Activated naive CD4-positive, alpha-beta T cell treated with anti-CD3 and anti-CD28 coated beads for 36 hours (primary cell): ENCODE measurements at regions not wholly inside any gene's neighbourhood (a gene's known extent, or its start where the extent isn't known, plus 50 kb on each side); places are given as distances from the start of the nearest gene placed in this dataset.

Source experiments
- CTCF ChIA-PET: fragments of 350-600 bp; sonication (Branson Sonifier 250); formaldehyde crosslinking; loops from one replicate; lab custom pipeline; 2021; ENCODE audit warnings: antibody characterized with exemption; lab: Charles Lee
- DNase-seq: peaks from one replicate; pipeline ENCODE4 v3.0.0-alpha.2; 2020
- H3K27ac Mint-ChIP-seq: one replicate; pipeline ENCODE4 v1.8.0; 2021; ENCODE audit warnings: mild to moderate bottlenecking, mixed read lengths
- H3K27me3 Mint-ChIP-seq: one replicate; pipeline ENCODE4 v1.8.0; 2021; ENCODE audit warnings: low read depth, mixed read lengths
- H3K36me3 Mint-ChIP-seq: one replicate; pipeline ENCODE4 v1.8.0; 2021; ENCODE audit warnings: low read depth, mixed read lengths
- H3K4me1 Mint-ChIP-seq: one replicate; pipeline ENCODE4 v1.8.0; 2021; ENCODE audit warnings: low read depth, mixed read lengths
- H3K4me3 Mint-ChIP-seq: one replicate; pipeline ENCODE4 v1.8.0; 2021; ENCODE audit warnings: mild to moderate bottlenecking, moderate library complexity, mixed read lengths
- H3K9me3 Mint-ChIP-seq: one replicate; pipeline ENCODE4 v1.8.0; 2021; ENCODE audit warnings: mixed read lengths
- intact Hi-C: fragments of 100-400 bp; cut with micrococcal nuclease; formaldehyde crosslinking; loops from one replicate; pipeline ENCODE4 v1.15.1; 2023

GRCh38 chr6:168158213-168158979, 79.4 kb upstream of the FRMD1 start:
- H3K4me3 Mint-ChIP-seq: no peak overlapping the region
- no peak for DNase-seq
- H3K36me3 Mint-ChIP-seq: no peaks in the 10 kb centered on the region
- intact Hi-C loops: loop anchor here (10.0 kb wide), 2 partner anchors 206 to 726 kb away; no protein-coding TSS in a partner anchor
- H3K27me3 Mint-ChIP-seq: peaks cover 26% of the 10 kb centered on the region
- no peak overlapping the region for H3K27ac Mint-ChIP-seq
- H3K9me3 Mint-ChIP-seq: no peaks in the 10 kb centered on the region
- H3K4me1 Mint-ChIP-seq: peaks cover 2% of the 10 kb centered on the region
- CTCF ChIA-PET: no interaction called here

- DNase-seq: peak; percentile 14
- H3K4me3 Mint-ChIP-seq: no peak overlapping the region
- no peaks in the 10 kb centered on the region for H3K36me3 Mint-ChIP-seq
- CTCF ChIA-PET: no interaction called here
- intact Hi-C loops: loop anchor here (10.0 kb wide), 2 partner anchors 207 to 727 kb away; no protein-coding TSS in a partner anchor
- H3K4me1 Mint-ChIP-seq: peaks cover 2% of the 10 kb centered on the region
- peak overlapping the region; percentile 50 for H3K27ac Mint-ChIP-seq
- no peaks in the 10 kb centered on the region for H3K9me3 Mint-ChIP-seq
- H3K27me3 Mint-ChIP-seq: peaks cover 30% of the 10 kb centered on the region
Measured at GRCh38 chr6:168157272-168158212, 78.5 kb upstream of the FRMD1 start.

- intact Hi-C loops: loop anchor here (10.0 kb wide), 2 partner anchors 208 to 728 kb away; no protein-coding TSS in a partner anchor
- Mint-ChIP-seq H3K4me3 (no peak overlapping the region), H3K27ac (no peak overlapping the region), H3K27me3 (peaks cover 31% of the 10 kb centered on the region), H3K4me1 (peaks cover 2% of the 10 kb centered on the region), H3K9me3 (no peaks in the 10 kb centered on the region), H3K36me3 (no peaks in the 10 kb centered on the region)
- CTCF ChIA-PET: no interaction called here
- no peak for DNase-seq
Measured at GRCh38 chr6:168156742-168157265, 77.8 kb upstream of the FRMD1 start.

GRCh38 chr6:168155821-168156741, 77.1 kb upstream of the FRMD1 start:
- Mint-ChIP-seq H3K4me1 (peaks cover 2% of the 10 kb centered on the region), H3K4me3 (no peak overlapping the region), H3K9me3 (no peaks in the 10 kb centered on the region), H3K36me3 (no peaks in the 10 kb centered on the region), H3K27ac (no peak overlapping the region), H3K27me3 (peaks cover 31% of the 10 kb centered on the region)
- no peak for DNase-seq
- intact Hi-C loops: loop anchor here (10.0 kb wide), 2 partner anchors 209 to 729 kb away; no protein-coding TSS in a partner anchor
- CTCF ChIA-PET: no interaction called here

GRCh38 chr6:168155193-168155592, 76.2 kb upstream of the FRMD1 start:
- Mint-ChIP-seq H3K27ac (no peak overlapping the region), H3K36me3 (no peaks in the 10 kb centered on the region), H3K9me3 (no peaks in the 10 kb centered on the region), H3K4me1 (peaks cover 2% of the 10 kb centered on the region), H3K27me3 (peaks cover 36% of the 10 kb centered on the region), H3K4me3 (no peak overlapping the region)
- intact Hi-C loops: loop anchor here (10.0 kb wide), 2 partner anchors 210 to 730 kb away; no protein-coding TSS in a partner anchor
- CTCF ChIA-PET: no interaction called here
- no peak for DNase-seq

GRCh38 chr6:168154263-168154917, 75.4 kb upstream of the FRMD1 start:
- CTCF ChIA-PET: interaction anchor here (0.7 kb wide), 1 partner anchor 340 kb away, joined by 3 read pairs; no protein-coding TSS in a partner anchor
- H3K4me3 Mint-ChIP-seq: no peak overlapping the region
- no peak overlapping the region for H3K27ac Mint-ChIP-seq
- DNase-seq: no peak
- H3K4me1 Mint-ChIP-seq: peaks cover 2% of the 10 kb centered on the region
- intact Hi-C loops: loop anchor here (10.0 kb wide), 2 partner anchors 210 to 730 kb away; no protein-coding TSS in a partner anchor
- peaks cover 40% of the 10 kb centered on the region for H3K27me3 Mint-ChIP-seq
- no peaks in the 10 kb centered on the region for H3K9me3 Mint-ChIP-seq
- H3K36me3 Mint-ChIP-seq: no peaks in the 10 kb centered on the region

GRCh38 chr6:168153553-168153952, 74.5 kb upstream of the FRMD1 start:
- Mint-ChIP-seq H3K4me3 (no peak overlapping the region), H3K36me3 (no peaks in the 10 kb centered on the region), H3K27me3 (peaks cover 43% of the 10 kb centered on the region), H3K4me1 (peaks cover 2% of the 10 kb centered on the region), H3K27ac (no peak overlapping the region), H3K9me3 (no peaks in the 10 kb centered on the region)
- intact Hi-C loops: loop anchor here (10.0 kb wide), 2 partner anchors 211 to 731 kb away; no protein-coding TSS in a partner anchor
- CTCF ChIA-PET: interaction anchor here (0.7 kb wide), 1 partner anchor 340 kb away, joined by 3 read pairs; no protein-coding TSS in a partner anchor
- DNase-seq: no peak

- no peak for DNase-seq
- no peaks in the 10 kb centered on the region for H3K9me3 Mint-ChIP-seq
- no peaks in the 10 kb centered on the region for H3K36me3 Mint-ChIP-seq
- H3K27me3 Mint-ChIP-seq: peaks cover 43% of the 10 kb centered on the region
- H3K27ac Mint-ChIP-seq: no peak overlapping the region
- intact Hi-C loops: loop anchor here (10.0 kb wide), 2 partner anchors 212 to 732 kb away; no protein-coding TSS in a partner anchor
- H3K4me1 Mint-ChIP-seq: peaks cover 2% of the 10 kb centered on the region
- CTCF ChIA-PET: no interaction called here
- no peak overlapping the region for H3K4me3 Mint-ChIP-seq
Measured at GRCh38 chr6:168152980-168153379, 74.0 kb upstream of the FRMD1 start.

GRCh38 chr6:168152306-168152963, 73.4 kb upstream of the FRMD1 start:
- CTCF ChIA-PET: no interaction called here
- Mint-ChIP-seq H3K27me3 (peaks cover 38% of the 10 kb centered on the region), H3K4me1 (no peaks in the 10 kb centered on the region), H3K4me3 (no peak overlapping the region), H3K9me3 (no peaks in the 10 kb centered on the region), H3K27ac (no peak overlapping the region), H3K36me3 (no peaks in the 10 kb centered on the region)
- intact Hi-C loops: loop anchor here (10.0 kb wide), 2 partner anchors 212 to 732 kb away; no protein-coding TSS in a partner anchor
- DNase-seq: no peak

- Mint-ChIP-seq H3K4me3 (no peak overlapping the region), H3K9me3 (no peaks in the 10 kb centered on the region), H3K27ac (no peak overlapping the region), H3K36me3 (no peaks in the 10 kb centered on the region), H3K27me3 (peaks cover 27% of the 10 kb centered on the region), H3K4me1 (no peaks in the 10 kb centered on the region)
- CTCF ChIA-PET: no interaction called here
- intact Hi-C loops: loop anchor here (10.0 kb wide), 2 partner anchors 214 to 734 kb away; no protein-coding TSS in a partner anchor
- no peak for DNase-seq
Measured at GRCh38 chr6:168150551-168151320, 71.7 kb upstream of the FRMD1 start.
